HG03196 (cell line): ENCODE measurements at regions not wholly inside any gene's neighbourhood (a gene's known extent, or its start where the extent isn't known, plus 50 kb on each side); places are given as distances from the start of the nearest gene placed in this dataset.
A peak's percentile ranks its signal among the peaks of the same experiment; 100 is the strongest.
"Not testable (repeated sequence)": the region's sequence is repeated elsewhere in the genome, so short reads cannot be mapped to it uniquely, and the experiment has no call there.

ENCODE experiments used
- ATAC-seq: cut with Tn5 transposase; IDR thresholded peaks from one replicate; pipeline ENCODE4 v1.9.1; 2021; ENCODE audit not compliant: unreplicated experiment

- no peak for ATAC-seq
Measured at GRCh38 chr3:176651622-176652021, 545.7 kb downstream of the TBL1XR1 start.

- no peak for ATAC-seq
Measured at GRCh38 chr3:176650478-176650877, 546.8 kb downstream of the TBL1XR1 start.

- no peak for ATAC-seq
Measured at GRCh38 chr3:176647987-176648386, 549.3 kb downstream of the TBL1XR1 start.

- ATAC-seq = no peak
Measured at GRCh38 chr3:176633511-176633910, 563.8 kb downstream of the TBL1XR1 start.

GRCh38 chr3:176632925-176633324 lies 564.4 kb downstream of the TBL1XR1 start:
- ATAC-seq = no peak

GRCh38 chr3:176631165-176631564 lies 566.1 kb downstream of the TBL1XR1 start:
- ATAC-seq = no peak

GRCh38 chr3:176628101-176628639 lies 569.1 kb downstream of the TBL1XR1 start:
- no peak for ATAC-seq

- ATAC-seq = no peak
Measured at GRCh38 chr3:176623468-176624150, 573.7 kb downstream of the TBL1XR1 start.

GRCh38 chr3:176619833-176620232 lies 577.4 kb downstream of the TBL1XR1 start:
- no peak for ATAC-seq

- no peak for ATAC-seq
Measured at GRCh38 chr3:176615826-176616225, 581.5 kb downstream of the TBL1XR1 start.

GRCh38 chr3:176611703-176612102 lies 585.6 kb downstream of the TBL1XR1 start:
- no peak for ATAC-seq

- no peak for ATAC-seq
Measured at GRCh38 chr3:176609361-176609760, 587.9 kb downstream of the TBL1XR1 start.

GRCh38 chr3:176605553-176605952 lies 591.7 kb downstream of the TBL1XR1 start:
- ATAC-seq = not testable (repeated sequence)

- ATAC-seq = no peak
Measured at GRCh38 chr3:176595307-176595706, 602.0 kb downstream of the TBL1XR1 start.

GRCh38 chr3:176590722-176591121 lies 606.6 kb downstream of the TBL1XR1 start:
- ATAC-seq = peak; percentile 46

GRCh38 chr3:176587089-176587488 lies 610.2 kb downstream of the TBL1XR1 start:
- ATAC-seq = peak; percentile 67

- ATAC-seq = no peak
Measured at GRCh38 chr3:176584413-176585176, 612.7 kb downstream of the TBL1XR1 start.

GRCh38 chr3:176583956-176584355 lies 613.3 kb downstream of the TBL1XR1 start:
- no peak for ATAC-seq

GRCh38 chr3:176581589-176581988 lies 615.7 kb downstream of the TBL1XR1 start:
- no peak for ATAC-seq

- ATAC-seq = peak; percentile 63
Measured at GRCh38 chr3:176579711-176580185, 617.5 kb downstream of the TBL1XR1 start.

- ATAC-seq = no peak
Measured at GRCh38 chr3:176578316-176578715, 619.0 kb downstream of the TBL1XR1 start.

GRCh38 chr3:176577447-176577846 lies 619.8 kb downstream of the TBL1XR1 start:
- no peak for ATAC-seq
